K562 (cell line): ENCODE measurements at regions not wholly inside any gene's neighbourhood (a gene's known extent, or its start where the extent isn't known, plus 50 kb on each side); places are given as distances from the start of the nearest gene placed in this dataset.

Source experiments
- ATAC-seq: fragments of 200-7000 bp; cut with Tn5 transposase; 3 replicates; pipeline ENCODE4 v1.9.1; 2020; ENCODE audit warnings: moderate library complexity
- BruUV-seq: library from RNA; stranded (reverse); fragments of 400-500 nt; replicated peaks from 2 replicates; lab custom pipeline; 2021; lab: Mats Ljungman, UMichigan
- CTCF ChIA-PET: fragments of 300-600 bp; formaldehyde crosslinking; extraction: SDS; loops from one replicate; lab custom pipeline; 2021; ENCODE audit warnings: low intra/inter-chr PET ratio; lab: Yijun Ruan, JAX
- POLR2A ChIA-PET: fragments of 300-600, 350-650 bp; sonication (Branson Sonifier 250); formaldehyde crosslinking; extraction: SDS; loops from one replicate; lab custom pipeline; 2021; ENCODE audit warnings: antibody characterized with exemption, inconsistent platforms; lab: Yijun Ruan, JAX
- DNase-seq, 4 experiments: peaks; one replicate each; pipeline versions ENCODE4 v3.0.0 to v3.0.0-alpha.2; 2011 to 2018; ENCODE audit warnings: low spot score in 3 of 4, mixed read lengths in 3 of 4; ENCODE audit errors: extremely low read depth in 1 of 4
- FAIRE-seq: peaks from 2 replicates; lab custom pipeline; 2011; peaks lifted over from hg19 to GRCh38; lab: Jason Lieb, UNC
- H2AFZ ChIP-seq: 2 replicates; pipeline ENCODE4 v1.6.0; 2011; ENCODE audit warnings: low read depth, low read length, control low read depth, inconsistent platforms
- H3K27ac ChIP-seq: fragments of 200-600 bp; 3 replicates; pipeline ENCODE4 v1.8.0; 2011; ENCODE audit warnings: low read depth, mild to moderate bottlenecking, control low read depth, inconsistent platforms, low read length, moderate library complexity, mixed read lengths; ENCODE audit errors: extremely low read depth
- H3K27me3 ChIP-seq, 2 experiments: fragments of 300-600 bp in 1 of 2; 2 replicates in 1 of 2; 3 replicates in 1 of 2; pipeline versions ENCODE4 v1.6.0 to v1.8.0; 2011; ENCODE audit warnings: inconsistent platforms in 2 of 2, low read length in 2 of 2, mild to moderate bottlenecking in 1 of 2, mixed read lengths in 1 of 2, moderate library complexity in 1 of 2; ENCODE audit not compliant: control insufficient read depth in 2 of 2, insufficient read depth in 2 of 2
- H3K36me3 ChIP-seq: fragments of 300-600 bp; 3 replicates; pipeline ENCODE4 v1.8.0; 2011; ENCODE audit warnings: mild to moderate bottlenecking, low read length, inconsistent platforms; ENCODE audit not compliant: control insufficient read depth, insufficient read depth
- H3K4me1 ChIP-seq, 2 experiments: fragments of 200-600 bp in 1 of 2; replicated peaks in 1 of 2; 2 replicates in 1 of 2; 3 replicates in 1 of 2; pipeline versions ENCODE4 v1.5.1 to v1.8.0; 2011; ENCODE audit warnings: inconsistent platforms in 2 of 2, low read length in 2 of 2, mild to moderate bottlenecking in 1 of 2, mixed read lengths in 1 of 2, moderate library complexity in 1 of 2; ENCODE audit not compliant: control insufficient read depth in 2 of 2, insufficient read depth in 2 of 2
- H3K4me2 ChIP-seq: 2 replicates; pipeline ENCODE4 v1.6.1; 2011; ENCODE audit warnings: low read length, control low read depth, inconsistent platforms, mixed read lengths; ENCODE audit not compliant: insufficient read depth
- H3K4me3 ChIP-seq: fragments of 200-600 bp; sonication (generic), shearing (Covaris generic); 2 replicates; pipeline ENCODE4 v1.5.1; 2016; ENCODE audit warnings: control low read depth, inconsistent platforms
- H3K79me2 ChIP-seq: fragments of 200-600 bp; 3 replicates; pipeline ENCODE4 v1.8.0; 2011; ENCODE audit warnings: low read length, inconsistent platforms; ENCODE audit not compliant: control insufficient read depth, insufficient read depth
- H3K9ac ChIP-seq, 2 experiments: 2 replicates each; pipeline versions ENCODE4 v1.6.0 to v1.6.1; 2011; ENCODE audit warnings: low read depth in 2 of 2, low read length in 2 of 2, control low read depth in 1 of 2, inconsistent platforms in 1 of 2, mild to moderate bottlenecking in 1 of 2, mixed read lengths in 1 of 2; ENCODE audit not compliant: insufficient read depth in 1 of 2
- H3K9me1 ChIP-seq: one replicate; pipeline ENCODE4 v1.6.0; 2011; ENCODE audit warnings: inconsistent platforms, mild to moderate bottlenecking, low read length, moderate library complexity; ENCODE audit not compliant: control insufficient read depth, insufficient read depth
- H3K9me3 ChIP-seq: replicated peaks from 2 replicates; pipeline ENCODE4 v1.5.1; 2011; ENCODE audit warnings: low read depth, low read length, inconsistent platforms; ENCODE audit not compliant: control insufficient read depth, insufficient read depth
- H4K20me1 ChIP-seq: replicated peaks from 2 replicates; pipeline ENCODE4 v1.6.1; 2011; ENCODE audit warnings: low read length, inconsistent platforms, mixed read lengths; ENCODE audit not compliant: control insufficient read depth, insufficient read depth
- PTBP1 ChIP-seq: fragments of 200-400 bp; formaldehyde crosslinking; IDR thresholded peaks from 2 replicates; pipeline ENCODE4 v1.6.1; 2017; ENCODE audit warnings: low read depth, low read length
- TAF1 ChIP-seq: IDR thresholded peaks from 2 replicates; pipeline ENCODE4 v1.6.1; 2011; ENCODE audit warnings: mild to moderate bottlenecking, low read length, moderate library complexity; ENCODE audit not compliant: insufficient read depth, control insufficient read depth, severe bottlenecking; ENCODE audit errors: extremely low read depth
- WGBS: fragments of 100-300 bp; shearing (Covaris generic); methylation state at CpG from one replicate; pipeline ENCODE4 v1.1.6; 2016; ENCODE audit warnings: low coverage, mixed read lengths; ENCODE audit not compliant: insufficient coverage; ENCODE audit errors: missing lambda C conversion rate; 5-methylcytosine and 5-hydroxymethylcytosine counted together
- in situ Hi-C: fragments of 300-500 bp; cut with MboI; formaldehyde crosslinking; loops from 4 replicates; pipeline ENCODE4 v1.15.0; 2018; ENCODE audit warnings: inconsistent platforms, mixed read lengths
- intact Hi-C: fragments of 100-400 bp; cut with micrococcal nuclease; formaldehyde crosslinking; loops from 2 replicates; pipeline ENCODE4 v1.14.2; 2022
- TF ChIP-seq, protein P1 (sequence below): fragments of 200-400 bp; formaldehyde crosslinking; IDR thresholded peaks from 2 replicates; pipeline ENCODE4 v1.6.1; 2017; ENCODE audit warnings: mild to moderate bottlenecking, low read depth, low read length, moderate library complexity
- TF ChIP-seq, protein P2 (sequence below): sonication (generic); formaldehyde crosslinking; IDR thresholded peaks from 2 replicates; pipeline ENCODE4 v1.8.0; 2022; ENCODE audit warnings: mild to moderate bottlenecking, missing genetic modification reagents

DNA sequence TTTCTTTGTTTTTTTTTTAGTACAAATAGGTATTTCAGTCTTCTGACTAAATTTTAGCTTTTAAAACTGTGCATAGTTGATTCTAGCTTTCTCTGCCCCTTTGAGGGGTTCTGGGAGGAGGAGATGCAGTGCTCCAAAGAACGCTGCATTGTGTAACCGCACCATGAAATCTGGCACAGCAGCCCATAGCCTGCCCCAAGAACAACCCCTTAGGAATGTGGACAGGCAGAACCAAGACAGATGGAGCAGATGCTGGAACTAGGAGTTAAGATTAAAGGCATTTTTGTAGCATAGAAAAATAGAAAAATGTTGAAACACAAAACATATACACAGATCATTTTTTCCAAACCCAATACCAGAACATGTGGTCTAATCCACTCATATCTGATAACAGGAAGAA is 187.5 kb downstream of the SCG2 start:
- 0% methylated on average over 2 of the region's 2 CpGs for WGBS
- TF ChIP-seq, protein P1, sequence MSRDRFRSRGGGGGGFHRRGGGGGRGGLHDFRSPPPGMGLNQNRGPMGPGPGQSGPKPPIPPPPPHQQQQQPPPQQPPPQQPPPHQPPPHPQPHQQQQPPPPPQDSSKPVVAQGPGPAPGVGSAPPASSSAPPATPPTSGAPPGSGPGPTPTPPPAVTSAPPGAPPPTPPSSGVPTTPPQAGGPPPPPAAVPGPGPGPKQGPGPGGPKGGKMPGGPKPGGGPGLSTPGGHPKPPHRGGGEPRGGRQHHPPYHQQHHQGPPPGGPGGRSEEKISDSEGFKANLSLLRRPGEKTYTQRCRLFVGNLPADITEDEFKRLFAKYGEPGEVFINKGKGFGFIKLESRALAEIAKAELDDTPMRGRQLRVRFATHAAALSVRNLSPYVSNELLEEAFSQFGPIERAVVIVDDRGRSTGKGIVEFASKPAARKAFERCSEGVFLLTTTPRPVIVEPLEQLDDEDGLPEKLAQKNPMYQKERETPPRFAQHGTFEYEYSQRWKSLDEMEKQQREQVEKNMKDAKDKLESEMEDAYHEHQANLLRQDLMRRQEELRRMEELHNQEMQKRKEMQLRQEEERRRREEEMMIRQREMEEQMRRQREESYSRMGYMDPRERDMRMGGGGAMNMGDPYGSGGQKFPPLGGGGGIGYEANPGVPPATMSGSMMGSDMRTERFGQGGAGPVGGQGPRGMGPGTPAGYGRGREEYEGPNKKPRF: no peak
- TF ChIP-seq PTBP1: no peak
- TF ChIP-seq TAF1: no peak
- TF ChIP-seq, protein P2, sequence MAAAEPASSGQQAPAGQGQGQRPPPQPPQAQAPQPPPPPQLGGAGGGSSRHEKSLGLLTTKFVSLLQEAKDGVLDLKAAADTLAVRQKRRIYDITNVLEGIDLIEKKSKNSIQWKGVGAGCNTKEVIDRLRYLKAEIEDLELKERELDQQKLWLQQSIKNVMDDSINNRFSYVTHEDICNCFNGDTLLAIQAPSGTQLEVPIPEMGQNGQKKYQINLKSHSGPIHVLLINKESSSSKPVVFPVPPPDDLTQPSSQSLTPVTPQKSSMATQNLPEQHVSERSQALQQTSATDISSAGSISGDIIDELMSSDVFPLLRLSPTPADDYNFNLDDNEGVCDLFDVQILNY (CRISPR knock-in tag): no peak
- Histone ChIP-seq H2AFZ (no peak overlapping the region), H3K36me3 (no peaks in the 10 kb centered on the region), H3K27ac (no peak overlapping the region), H4K20me1 (no peaks in the 10 kb centered on the region), H3K9me1 (no peaks in the 10 kb centered on the region), H3K27me3 (no peaks in the 10 kb centered on the region), H3K4me3 (no peak overlapping the region), H3K9ac (no peak overlapping the region), H3K4me2 (no peak overlapping the region), H3K4me1 (no peaks in the 10 kb centered on the region), H3K79me2 (no peaks in the 10 kb centered on the region), H3K9me3 (no peaks in the 10 kb centered on the region)
- BruUV-seq: no TSS peak
- intact Hi-C loops (no loop called here), in situ Hi-C loops (no loop called here)
- FAIRE-seq: no peak
- POLR2A ChIA-PET: interaction anchor here (0.6 kb wide), 1 partner anchor 558 kb away, joined by 3 read pairs; no protein-coding TSS in a partner anchor
- ATAC-seq: no peak
- CTCF ChIA-PET: no interaction called here
- DNase-seq: no peak
